ENCODE measurements at regions not wholly inside any gene's neighbourhood (a gene's known extent, or its start where the extent isn't known, plus 50 kb on each side); places are given as distances from the start of the nearest gene placed in this dataset.

DNA sequence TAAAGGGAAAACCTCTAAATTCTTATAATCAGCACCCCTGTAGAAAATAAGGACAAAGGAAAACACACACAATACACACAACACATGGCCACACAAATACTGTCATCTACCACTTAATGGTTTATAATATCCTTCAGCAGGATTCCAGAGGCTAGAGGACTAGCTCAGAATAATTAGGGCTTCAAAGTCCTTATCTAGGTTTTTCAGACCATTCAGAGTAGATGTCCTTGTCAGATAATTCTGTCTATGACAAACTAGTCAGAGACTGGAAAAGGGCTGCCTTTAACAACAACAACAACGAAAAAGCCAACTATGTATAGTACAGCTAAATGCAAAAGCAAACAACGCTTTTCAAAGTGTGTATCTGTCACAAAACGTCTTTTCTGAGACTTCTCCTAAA lies 456.5 kb upstream of the CNTN5 start:
- no TSS peak for BruUV-seq (replicated peaks)
- H2AFZ ChIP-seq (ENCODE audit: low read depth, low read length) = no peak overlapping the region
- no peaks in the 10 kb centered on the region for H3K36me3 ChIP-seq (ENCODE audit: control insufficient read depth in 2 of 2, extremely low read depth in 1 of 2, insufficient read depth in 2 of 2, low read length in 2 of 2)
- no peaks in the 10 kb centered on the region for H3K79me2 ChIP-seq (ENCODE audit: control insufficient read depth, insufficient read depth, low read length)
- intact Hi-C loops (cut with micrococcal nuclease) = no loop called here
- H3K4me3 ChIP-seq (replicated peaks in 1 of 3; ENCODE audit: insufficient read depth in 1 of 3, low read depth in 1 of 3, low read length in 3 of 3) = no peak overlapping the region
- H3K9ac ChIP-seq (replicated peaks; ENCODE audit: extremely low read depth, insufficient read depth, low read length) = no peak overlapping the region
- ChIA-PET POLR2A (no interaction called here), CTCF (no interaction called here)
- H3K9me3 ChIP-seq (replicated peaks; ENCODE audit: control insufficient read depth, insufficient read depth, low read length) = peaks cover 2% of the 10 kb centered on the region
- FAIRE-seq (no peak), DNase-seq (ENCODE audit: low read depth, low spot score) (no peak)
- dilution Hi-C loops (cut with MboI; ENCODE audit: extremely low pct_ligation_motif_present, low sequenced_read_pairs) = no loop called here
- H3K4me2 ChIP-seq (ENCODE audit: insufficient read depth, low read length) = no peak overlapping the region
- no peaks in the 10 kb centered on the region for H3K9me1 ChIP-seq (replicated peaks; ENCODE audit: control insufficient read depth, extremely low read depth, insufficient read depth, low read length)
- H3K27me3 ChIP-seq (ENCODE audit: control insufficient read depth in 2 of 2, insufficient read depth in 2 of 2, low read length in 2 of 2) = no peaks in the 10 kb centered on the region
- TF ChIP-seq POLR2A (IDR thresholded peaks at IDR 0.05; ENCODE audit: low read depth, low read length) = no peak
- TF ChIP-seq, protein P1, sequence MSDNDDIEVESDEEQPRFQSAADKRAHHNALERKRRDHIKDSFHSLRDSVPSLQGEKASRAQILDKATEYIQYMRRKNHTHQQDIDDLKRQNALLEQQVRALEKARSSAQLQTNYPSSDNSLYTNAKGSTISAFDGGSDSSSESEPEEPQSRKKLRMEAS (IDR thresholded peaks at IDR 0.05; ENCODE audit: insufficient read depth, insufficient read length) = no peak
- TF ChIP-seq EZH2 (IDR thresholded peaks at IDR 0.05; ENCODE audit: borderline replicate concordance, low read depth, low read length, severe bottlenecking) = no peak
- TF ChIP-seq GATA2 (IDR thresholded peaks at IDR 0.05; ENCODE audit: insufficient read depth, insufficient read length, low read depth, low read length) = no peak
- TF ChIP-seq FOS (IDR thresholded peaks at IDR 0.05; ENCODE audit: borderline replicate concordance, insufficient read depth, low read length) = no peak
- TF ChIP-seq JUN (IDR thresholded peaks at IDR 0.05; ENCODE audit: borderline replicate concordance, insufficient read depth, insufficient read length, low read depth) = no peak
- no peak for TF ChIP-seq POLR2AphosphoS5 (IDR thresholded peaks at IDR 0.05; ENCODE audit: insufficient read depth, low read depth, low read length)
- TF ChIP-seq MYC (IDR thresholded peaks at IDR 0.05; ENCODE audit: low read depth, low read length) = no peak
- TF ChIP-seq, protein P2, sequence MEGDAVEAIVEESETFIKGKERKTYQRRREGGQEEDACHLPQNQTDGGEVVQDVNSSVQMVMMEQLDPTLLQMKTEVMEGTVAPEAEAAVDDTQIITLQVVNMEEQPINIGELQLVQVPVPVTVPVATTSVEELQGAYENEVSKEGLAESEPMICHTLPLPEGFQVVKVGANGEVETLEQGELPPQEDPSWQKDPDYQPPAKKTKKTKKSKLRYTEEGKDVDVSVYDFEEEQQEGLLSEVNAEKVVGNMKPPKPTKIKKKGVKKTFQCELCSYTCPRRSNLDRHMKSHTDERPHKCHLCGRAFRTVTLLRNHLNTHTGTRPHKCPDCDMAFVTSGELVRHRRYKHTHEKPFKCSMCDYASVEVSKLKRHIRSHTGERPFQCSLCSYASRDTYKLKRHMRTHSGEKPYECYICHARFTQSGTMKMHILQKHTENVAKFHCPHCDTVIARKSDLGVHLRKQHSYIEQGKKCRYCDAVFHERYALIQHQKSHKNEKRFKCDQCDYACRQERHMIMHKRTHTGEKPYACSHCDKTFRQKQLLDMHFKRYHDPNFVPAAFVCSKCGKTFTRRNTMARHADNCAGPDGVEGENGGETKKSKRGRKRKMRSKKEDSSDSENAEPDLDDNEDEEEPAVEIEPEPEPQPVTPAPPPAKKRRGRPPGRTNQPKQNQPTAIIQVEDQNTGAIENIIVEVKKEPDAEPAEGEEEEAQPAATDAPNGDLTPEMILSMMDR (IDR thresholded peaks at IDR 0.05; ENCODE audit: extremely low read depth in 1 of 2, insufficient read depth in 1 of 2, low read depth in 1 of 2, low read length in 2 of 2) = no peak
- H4K20me1 ChIP-seq (replicated peaks; ENCODE audit: control insufficient read depth, extremely low read depth, insufficient read depth, low read length) = no peaks in the 10 kb centered on the region
- H3K4me1 ChIP-seq (ENCODE audit: control insufficient read depth, extremely low read depth, insufficient read depth, low read length) = no peaks in the 10 kb centered on the region
- H3K27ac ChIP-seq (ENCODE audit: insufficient read depth, low read depth, low read length) = no peak overlapping the region

Measured in endothelial cell of umbilical vein (primary cell).